ENCODE measurements at regions not wholly inside any gene's neighbourhood (a gene's known extent, or its start where the extent isn't known, plus 50 kb on each side); places are given as distances from the start of the nearest gene placed in this dataset.

DNA sequence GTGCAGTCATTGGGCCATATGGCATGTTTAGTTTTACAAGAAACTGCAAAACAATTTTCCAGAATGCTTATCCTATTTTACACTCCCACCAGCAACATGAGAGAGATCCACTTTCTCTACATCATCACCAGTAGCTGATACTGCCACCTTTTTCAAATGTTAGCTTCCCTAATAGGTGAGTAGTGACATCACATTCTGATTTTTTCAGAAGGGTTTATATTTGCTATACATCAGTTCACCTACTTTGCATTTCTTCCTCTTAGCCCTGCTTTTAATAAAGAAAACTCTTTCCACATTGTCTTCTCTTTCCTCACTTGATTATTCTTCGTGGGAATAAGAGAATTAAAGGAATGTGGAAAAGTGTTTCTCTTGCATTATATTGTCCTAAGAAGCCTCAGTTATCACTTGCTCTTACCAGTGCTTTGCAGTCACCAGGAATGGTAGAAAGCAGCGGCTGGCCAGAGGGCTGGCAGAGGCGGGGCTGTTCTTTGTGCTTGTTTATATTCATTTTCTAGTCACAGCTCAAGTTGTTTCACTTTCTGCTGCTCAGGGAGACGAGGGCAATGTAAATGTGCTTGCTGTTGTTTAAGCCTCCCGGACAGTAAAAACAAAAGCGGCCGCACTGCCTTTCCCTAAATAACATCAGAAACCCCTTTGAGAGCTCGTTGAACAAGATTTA is 164.8 kb downstream of the HSD17B3 start:
- H3K9me2 ChIP-seq (replicated peaks; ENCODE audit: low read depth, low read length), result no peaks in the 10 kb centered on the region
- H3K9me3 ChIP-seq (ENCODE audit: insufficient read depth, low read depth, low read length), result no peaks in the 10 kb centered on the region
- no peaks in the 10 kb centered on the region for H3F3A ChIP-seq (ENCODE audit: low read depth)
- no peak overlapping the region for H3K9ac ChIP-seq (ENCODE audit: low read depth, low read length, poor library complexity, severe bottlenecking)
- no peaks in the 10 kb centered on the region for H3K4me1 ChIP-seq (ENCODE audit: insufficient read depth, low read length, poor library complexity, severe bottlenecking)
- no peaks in the 10 kb centered on the region for H3K36me3 ChIP-seq (ENCODE audit: insufficient read depth, low read length)
- no peak for TF ChIP-seq EZH2phosphoT487 (IDR thresholded peaks at IDR 0.05; ENCODE audit: borderline replicate concordance)
- TF ChIP-seq, protein P1, sequence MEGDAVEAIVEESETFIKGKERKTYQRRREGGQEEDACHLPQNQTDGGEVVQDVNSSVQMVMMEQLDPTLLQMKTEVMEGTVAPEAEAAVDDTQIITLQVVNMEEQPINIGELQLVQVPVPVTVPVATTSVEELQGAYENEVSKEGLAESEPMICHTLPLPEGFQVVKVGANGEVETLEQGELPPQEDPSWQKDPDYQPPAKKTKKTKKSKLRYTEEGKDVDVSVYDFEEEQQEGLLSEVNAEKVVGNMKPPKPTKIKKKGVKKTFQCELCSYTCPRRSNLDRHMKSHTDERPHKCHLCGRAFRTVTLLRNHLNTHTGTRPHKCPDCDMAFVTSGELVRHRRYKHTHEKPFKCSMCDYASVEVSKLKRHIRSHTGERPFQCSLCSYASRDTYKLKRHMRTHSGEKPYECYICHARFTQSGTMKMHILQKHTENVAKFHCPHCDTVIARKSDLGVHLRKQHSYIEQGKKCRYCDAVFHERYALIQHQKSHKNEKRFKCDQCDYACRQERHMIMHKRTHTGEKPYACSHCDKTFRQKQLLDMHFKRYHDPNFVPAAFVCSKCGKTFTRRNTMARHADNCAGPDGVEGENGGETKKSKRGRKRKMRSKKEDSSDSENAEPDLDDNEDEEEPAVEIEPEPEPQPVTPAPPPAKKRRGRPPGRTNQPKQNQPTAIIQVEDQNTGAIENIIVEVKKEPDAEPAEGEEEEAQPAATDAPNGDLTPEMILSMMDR (conservative IDR thresholded peaks at IDR 0.05; ENCODE audit: low read length), result no peak
- H4K20me1 ChIP-seq (ENCODE audit: insufficient read depth, low read length, poor library complexity, severe bottlenecking), result no peaks in the 10 kb centered on the region
- no peaks in the 10 kb centered on the region for H3K79me2 ChIP-seq (ENCODE audit: insufficient read depth, low read length)
- no peak overlapping the region for H3K4me2 ChIP-seq (ENCODE audit: low read depth, low read length, poor library complexity, severe bottlenecking)
- H3K27me3 ChIP-seq (ENCODE audit: insufficient read depth, low read length, poor library complexity, severe bottlenecking), result peaks cover 21% of the 10 kb centered on the region
- H3K4me3 ChIP-seq (ENCODE audit: low read length, poor library complexity, severe bottlenecking), result no peak overlapping the region
- H2AFZ ChIP-seq (ENCODE audit: low read length), result no peak overlapping the region

DNA sequence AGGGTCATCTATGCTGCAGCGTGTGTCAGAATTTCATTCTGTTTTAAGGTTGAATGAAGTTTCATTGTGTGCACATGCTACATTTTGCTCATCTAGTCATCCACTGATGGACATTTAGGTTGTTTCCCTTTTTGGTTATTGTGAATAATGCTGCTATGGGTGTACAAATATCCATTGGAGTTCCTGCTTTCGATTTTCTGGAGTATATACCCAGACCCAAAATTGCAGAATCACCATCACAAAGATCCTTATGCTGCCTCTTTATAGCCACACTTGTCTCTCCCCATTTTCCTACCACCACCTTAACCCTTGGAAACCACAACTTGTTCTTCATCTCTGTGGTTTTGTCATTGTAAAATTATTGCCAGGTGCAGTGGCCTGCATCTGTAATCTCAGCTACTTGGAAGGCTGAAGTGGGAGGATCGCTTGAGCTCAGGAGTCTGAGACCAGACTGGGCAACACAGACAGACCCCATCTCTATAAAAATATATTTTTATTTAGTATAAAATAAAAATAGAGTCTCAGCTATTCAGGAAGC is 166.2 kb downstream of the HSD17B3 start:
- Histone ChIP-seq H3F3A (ENCODE audit: low read depth) (no peaks in the 10 kb centered on the region), H2AFZ (ENCODE audit: low read length) (no peak overlapping the region), H3K27me3 (ENCODE audit: insufficient read depth, low read length, poor library complexity, severe bottlenecking) (peaks cover 26% of the 10 kb centered on the region), H3K4me1 (ENCODE audit: insufficient read depth, low read length, poor library complexity, severe bottlenecking) (no peaks in the 10 kb centered on the region), H4K20me1 (ENCODE audit: insufficient read depth, low read length, poor library complexity, severe bottlenecking) (no peaks in the 10 kb centered on the region), H3K4me2 (ENCODE audit: low read depth, low read length, poor library complexity, severe bottlenecking) (no peak overlapping the region), H3K79me2 (ENCODE audit: insufficient read depth, low read length) (no peaks in the 10 kb centered on the region), H3K4me3 (ENCODE audit: low read length, poor library complexity, severe bottlenecking) (no peak overlapping the region), H3K9ac (ENCODE audit: low read depth, low read length, poor library complexity, severe bottlenecking) (no peak overlapping the region), H3K36me3 (ENCODE audit: insufficient read depth, low read length) (no peaks in the 10 kb centered on the region), H3K9me3 (ENCODE audit: insufficient read depth, low read depth, low read length) (no peaks in the 10 kb centered on the region), H3K9me2 (replicated peaks; ENCODE audit: low read depth, low read length) (no peaks in the 10 kb centered on the region)
- TF ChIP-seq, protein P1 (conservative IDR thresholded peaks at IDR 0.05; ENCODE audit: low read length), result no peak
- TF ChIP-seq EZH2phosphoT487 (IDR thresholded peaks at IDR 0.05; ENCODE audit: borderline replicate concordance), result no peak

DNA sequence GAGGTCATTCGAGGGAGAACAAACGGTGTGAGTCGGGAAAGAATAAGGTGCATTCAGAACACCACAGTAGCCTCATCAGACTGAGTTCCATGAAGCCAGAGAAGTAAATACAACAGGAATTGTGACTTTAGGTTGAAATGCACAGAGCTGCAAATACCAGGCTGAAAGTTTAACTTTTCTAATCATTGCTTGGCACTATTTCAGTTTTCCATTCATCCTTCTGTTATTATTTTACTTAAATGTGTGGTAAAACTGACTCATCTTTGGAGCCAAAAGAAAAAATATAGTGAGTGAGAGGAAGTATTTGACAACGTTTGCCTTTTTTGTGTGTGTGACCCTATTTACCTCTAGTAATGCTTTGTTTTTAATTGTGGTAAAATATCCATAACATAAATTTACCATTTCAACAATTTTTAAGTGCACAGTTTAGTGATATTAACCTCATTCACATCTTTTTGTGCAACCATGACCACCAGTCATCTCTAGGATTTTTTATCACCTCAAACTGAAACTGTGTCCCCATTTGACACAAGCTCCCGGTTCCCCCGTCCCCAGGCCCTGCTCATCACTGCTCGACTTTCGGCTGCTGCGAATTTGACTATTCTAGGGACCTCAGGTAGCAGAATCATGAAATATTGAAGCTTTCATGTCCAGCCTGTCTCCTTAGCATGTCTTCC is 166.8 kb downstream of the HSD17B3 start:
- Histone ChIP-seq H3K9me2 (replicated peaks; ENCODE audit: low read depth, low read length) (no peaks in the 10 kb centered on the region), H3K9ac (ENCODE audit: low read depth, low read length, poor library complexity, severe bottlenecking) (no peak overlapping the region), H2AFZ (ENCODE audit: low read length) (no peak overlapping the region), H3F3A (ENCODE audit: low read depth) (no peaks in the 10 kb centered on the region), H3K4me3 (ENCODE audit: low read length, poor library complexity, severe bottlenecking) (no peak overlapping the region), H3K36me3 (ENCODE audit: insufficient read depth, low read length) (no peaks in the 10 kb centered on the region), H3K79me2 (ENCODE audit: insufficient read depth, low read length) (no peaks in the 10 kb centered on the region), H4K20me1 (ENCODE audit: insufficient read depth, low read length, poor library complexity, severe bottlenecking) (no peaks in the 10 kb centered on the region), H3K4me1 (ENCODE audit: insufficient read depth, low read length, poor library complexity, severe bottlenecking) (no peaks in the 10 kb centered on the region), H3K9me3 (ENCODE audit: insufficient read depth, low read depth, low read length) (no peaks in the 10 kb centered on the region), H3K4me2 (ENCODE audit: low read depth, low read length, poor library complexity, severe bottlenecking) (no peak overlapping the region), H3K27me3 (ENCODE audit: insufficient read depth, low read length, poor library complexity, severe bottlenecking) (peaks cover 29% of the 10 kb centered on the region)
- no peak for TF ChIP-seq EZH2phosphoT487 (IDR thresholded peaks at IDR 0.05; ENCODE audit: borderline replicate concordance)
- TF ChIP-seq, protein P1 (conservative IDR thresholded peaks at IDR 0.05; ENCODE audit: low read length), result no peak

All from Loucy (cell line).